Liver (tissue), 7 donors: ENCODE measurements at regions not wholly inside any gene's neighbourhood (a gene's known extent, or its start where the extent isn't known, plus 50 kb on each side); places are given as distances from the start of the nearest gene placed in this dataset.

ENCODE experiments used
- DNase-seq: peaks from one replicate; pipeline ENCODE4 v3.0.0-alpha.2; 2017; ENCODE audit warnings: low spot score
- H3K27ac ChIP-seq, 2 donors: one replicate each; pipeline ENCODE4 v1.7.0; 2013; ENCODE audit warnings: inconsistent platforms in 2 of 2, low read length in 2 of 2, control low read depth in 1 of 2, low read depth in 1 of 2, mild to moderate bottlenecking in 1 of 2
- H3K27me3 ChIP-seq, 4 donors: one replicate each; pipeline versions ENCODE4 v1.6.1 to v1.7.0; 2013; ENCODE audit warnings: low read length in 3 of 4, inconsistent platforms in 1 of 4, mild to moderate bottlenecking in 1 of 4, moderate library complexity in 1 of 4; ENCODE audit not compliant: control insufficient read depth in 4 of 4, insufficient read depth in 4 of 4
- H3K36me3 ChIP-seq, 4 donors: one replicate each; pipeline versions ENCODE4 v1.6.1 to v1.7.0; 2013; ENCODE audit warnings: low read length in 3 of 4, mild to moderate bottlenecking in 3 of 4, low read depth in 1 of 4, moderate library complexity in 1 of 4; ENCODE audit not compliant: control insufficient read depth in 4 of 4, insufficient read depth in 3 of 4
- H3K4me1 ChIP-seq, 4 donors: one replicate each; pipeline versions ENCODE4 v1.6.1 to v1.7.0; 2013; ENCODE audit warnings: low read length in 3 of 4, mild to moderate bottlenecking in 3 of 4, moderate library complexity in 1 of 4; ENCODE audit not compliant: control insufficient read depth in 4 of 4, insufficient read depth in 4 of 4
- H3K4me3 ChIP-seq, 3 donors: one replicate each; pipeline versions ENCODE4 v1.6.1 to v1.7.0; 2013; ENCODE audit warnings: low read length in 3 of 3, control low read depth in 1 of 3, low read depth in 1 of 3, mild to moderate bottlenecking in 1 of 3
- H3K9ac ChIP-seq, 2 donors: one replicate each; pipeline ENCODE4 v1.7.0; 2013; ENCODE audit warnings: low read length in 2 of 2, mild to moderate bottlenecking in 2 of 2, moderate library complexity in 2 of 2, control low read depth in 1 of 2, low read depth in 1 of 2
- H3K9me3 ChIP-seq, 4 donors: one replicate each; pipeline versions ENCODE4 v1.6.1 to v1.7.0; 2013; ENCODE audit warnings: low read length in 3 of 4; ENCODE audit not compliant: control insufficient read depth in 4 of 4
- EGR1 ChIP-seq, 2 donors: IDR thresholded peaks; 2 replicates each; pipeline ENCODE4 v1.6.1; 2016 to 2018; ENCODE audit warnings: antibody characterized with exemption in 2 of 2, low read depth in 2 of 2
- FOXA1 ChIP-seq: IDR thresholded peaks from 2 replicates; pipeline ENCODE4 v1.6.1; 2016; ENCODE audit warnings: antibody characterized with exemption
- FOXA2 ChIP-seq: IDR thresholded peaks from 2 replicates; pipeline ENCODE4 v1.6.1; 2016; ENCODE audit warnings: antibody characterized with exemption
- GABPA ChIP-seq, 2 donors: IDR thresholded peaks in 1 of 2; conservative IDR thresholded peaks in 1 of 2; 2 replicates each; pipeline ENCODE4 v1.6.1; 2016; ENCODE audit warnings: antibody characterized with exemption in 2 of 2, mild to moderate bottlenecking in 1 of 2, moderate library complexity in 1 of 2
- HNF4A ChIP-seq, 2 donors: conservative IDR thresholded peaks; 2 replicates each; pipeline ENCODE4 v1.6.1; 2016; ENCODE audit warnings: antibody characterized with exemption in 2 of 2, mild to moderate bottlenecking in 2 of 2
- HNF4G ChIP-seq: IDR thresholded peaks from 2 replicates; pipeline ENCODE4 v1.6.1; 2016; ENCODE audit warnings: antibody characterized with exemption
- JUND ChIP-seq, 2 donors: IDR thresholded peaks; 2 replicates each; pipeline ENCODE4 v1.6.1; 2016; ENCODE audit warnings: antibody characterized with exemption in 2 of 2
- NR2F2 ChIP-seq: IDR thresholded peaks from 2 replicates; pipeline ENCODE4 v1.6.1; 2016; ENCODE audit warnings: antibody characterized with exemption
- RAD21 ChIP-seq, 2 donors: IDR thresholded peaks; 2 replicates each; pipeline ENCODE4 v1.6.1; 2016; ENCODE audit warnings: antibody characterized with exemption in 2 of 2, mild to moderate bottlenecking in 2 of 2
- RXRA ChIP-seq, 2 donors: IDR thresholded peaks; 2 replicates each; pipeline ENCODE4 v1.6.1; 2017 to 2018; ENCODE audit warnings: antibody characterized with exemption in 2 of 2, mild to moderate bottlenecking in 1 of 2
- SP1 ChIP-seq: IDR thresholded peaks from 2 replicates; pipeline ENCODE4 v1.6.1; 2018; ENCODE audit warnings: antibody characterized with exemption, mild to moderate bottlenecking
- TAF1 ChIP-seq: conservative IDR thresholded peaks from 2 replicates; pipeline ENCODE4 v1.6.1; 2016; ENCODE audit warnings: antibody characterized with exemption, mild to moderate bottlenecking
- WGBS: extraction: QIAGEN DNeasy Blood & Tissue Kit; methylation state at CpG from one replicate; pipeline ENCODE4 v1.1.7; 2013; 5-methylcytosine and 5-hydroxymethylcytosine counted together
- TF ChIP-seq, protein P1 (sequence below): IDR thresholded peaks from 2 replicates; pipeline ENCODE4 v1.6.1; 2016; ENCODE audit warnings: antibody characterized with exemption
- TF ChIP-seq, protein P2 (sequence below): IDR thresholded peaks from 2 replicates; pipeline ENCODE4 v1.6.1; 2016; ENCODE audit warnings: antibody characterized with exemption, mild to moderate bottlenecking
- TF ChIP-seq, protein P3 (sequence below): IDR thresholded peaks from 2 replicates; pipeline ENCODE4 v1.6.1; 2016; ENCODE audit warnings: antibody characterized with exemption
- TF ChIP-seq, protein P4 (sequence below): IDR thresholded peaks from 2 replicates; pipeline ENCODE4 v1.6.1; 2016; ENCODE audit warnings: antibody characterized with exemption
- donor health status: healthy.
- donor health status: healthy.
- donor health status: healthy.
- donor health status: healthy.

DNA sequence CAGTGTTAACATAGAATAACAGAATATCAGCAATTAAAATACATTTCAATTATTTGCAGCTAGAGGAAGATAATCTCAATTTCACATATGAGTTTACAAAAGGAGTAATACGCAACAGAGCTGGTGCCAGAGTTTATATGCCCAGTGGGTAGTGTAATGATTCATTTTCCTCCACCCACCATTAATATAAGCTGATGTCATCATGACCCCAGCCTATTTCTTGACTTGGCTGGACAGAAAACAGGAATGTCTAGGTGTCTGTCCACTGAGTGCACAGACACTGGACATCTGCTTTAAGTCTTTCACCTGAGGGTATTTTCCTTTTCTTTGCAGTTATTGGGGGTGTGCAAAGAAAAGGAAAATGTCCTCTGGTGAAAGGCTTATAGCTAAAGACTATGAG, 335.5 kb downstream of the TBC1D4 start:
- H3K27ac ChIP-seq: no peak overlapping the region
- no peak for TF ChIP-seq SP1
- no peak for TF ChIP-seq HNF4G
- TF ChIP-seq FOXA1: no peak
- TF ChIP-seq RXRA (IDR thresholded peaks at IDR 0.05): no peak
- TF ChIP-seq FOXA2: no peak
- TF ChIP-seq, protein P1, sequence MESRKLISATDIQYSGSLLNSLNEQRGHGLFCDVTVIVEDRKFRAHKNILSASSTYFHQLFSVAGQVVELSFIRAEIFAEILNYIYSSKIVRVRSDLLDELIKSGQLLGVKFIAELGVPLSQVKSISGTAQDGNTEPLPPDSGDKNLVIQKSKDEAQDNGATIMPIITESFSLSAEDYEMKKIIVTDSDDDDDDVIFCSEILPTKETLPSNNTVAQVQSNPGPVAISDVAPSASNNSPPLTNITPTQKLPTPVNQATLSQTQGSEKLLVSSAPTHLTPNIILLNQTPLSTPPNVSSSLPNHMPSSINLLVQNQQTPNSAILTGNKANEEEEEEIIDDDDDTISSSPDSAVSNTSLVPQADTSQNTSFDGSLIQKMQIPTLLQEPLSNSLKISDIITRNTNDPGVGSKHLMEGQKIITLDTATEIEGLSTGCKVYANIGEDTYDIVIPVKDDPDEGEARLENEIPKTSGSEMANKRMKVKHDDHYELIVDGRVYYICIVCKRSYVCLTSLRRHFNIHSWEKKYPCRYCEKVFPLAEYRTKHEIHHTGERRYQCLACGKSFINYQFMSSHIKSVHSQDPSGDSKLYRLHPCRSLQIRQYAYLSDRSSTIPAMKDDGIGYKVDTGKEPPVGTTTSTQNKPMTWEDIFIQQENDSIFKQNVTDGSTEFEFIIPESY: no peak
- TF ChIP-seq, protein P2, sequence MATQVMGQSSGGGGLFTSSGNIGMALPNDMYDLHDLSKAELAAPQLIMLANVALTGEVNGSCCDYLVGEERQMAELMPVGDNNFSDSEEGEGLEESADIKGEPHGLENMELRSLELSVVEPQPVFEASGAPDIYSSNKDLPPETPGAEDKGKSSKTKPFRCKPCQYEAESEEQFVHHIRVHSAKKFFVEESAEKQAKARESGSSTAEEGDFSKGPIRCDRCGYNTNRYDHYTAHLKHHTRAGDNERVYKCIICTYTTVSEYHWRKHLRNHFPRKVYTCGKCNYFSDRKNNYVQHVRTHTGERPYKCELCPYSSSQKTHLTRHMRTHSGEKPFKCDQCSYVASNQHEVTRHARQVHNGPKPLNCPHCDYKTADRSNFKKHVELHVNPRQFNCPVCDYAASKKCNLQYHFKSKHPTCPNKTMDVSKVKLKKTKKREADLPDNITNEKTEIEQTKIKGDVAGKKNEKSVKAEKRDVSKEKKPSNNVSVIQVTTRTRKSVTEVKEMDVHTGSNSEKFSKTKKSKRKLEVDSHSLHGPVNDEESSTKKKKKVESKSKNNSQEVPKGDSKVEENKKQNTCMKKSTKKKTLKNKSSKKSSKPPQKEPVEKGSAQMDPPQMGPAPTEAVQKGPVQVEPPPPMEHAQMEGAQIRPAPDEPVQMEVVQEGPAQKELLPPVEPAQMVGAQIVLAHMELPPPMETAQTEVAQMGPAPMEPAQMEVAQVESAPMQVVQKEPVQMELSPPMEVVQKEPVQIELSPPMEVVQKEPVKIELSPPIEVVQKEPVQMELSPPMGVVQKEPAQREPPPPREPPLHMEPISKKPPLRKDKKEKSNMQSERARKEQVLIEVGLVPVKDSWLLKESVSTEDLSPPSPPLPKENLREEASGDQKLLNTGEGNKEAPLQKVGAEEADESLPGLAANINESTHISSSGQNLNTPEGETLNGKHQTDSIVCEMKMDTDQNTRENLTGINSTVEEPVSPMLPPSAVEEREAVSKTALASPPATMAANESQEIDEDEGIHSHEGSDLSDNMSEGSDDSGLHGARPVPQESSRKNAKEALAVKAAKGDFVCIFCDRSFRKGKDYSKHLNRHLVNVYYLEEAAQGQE: no peak
- no peak for DNase-seq
- no peaks in the 10 kb centered on the region for H3K36me3 ChIP-seq
- no peak overlapping the region for H3K9ac ChIP-seq
- 92% methylated on average over 1 of the region's 1 CpG for WGBS
- H3K4me1 ChIP-seq: no peaks in the 10 kb centered on the region
- H3K27me3 ChIP-seq: peaks cover 0 to 2% (median 0%) of the 10 kb centered on the region in 4 donors
- no peak overlapping the region for H3K4me3 ChIP-seq
- H3K9me3 ChIP-seq: no peaks in the 10 kb centered on the region

DNA sequence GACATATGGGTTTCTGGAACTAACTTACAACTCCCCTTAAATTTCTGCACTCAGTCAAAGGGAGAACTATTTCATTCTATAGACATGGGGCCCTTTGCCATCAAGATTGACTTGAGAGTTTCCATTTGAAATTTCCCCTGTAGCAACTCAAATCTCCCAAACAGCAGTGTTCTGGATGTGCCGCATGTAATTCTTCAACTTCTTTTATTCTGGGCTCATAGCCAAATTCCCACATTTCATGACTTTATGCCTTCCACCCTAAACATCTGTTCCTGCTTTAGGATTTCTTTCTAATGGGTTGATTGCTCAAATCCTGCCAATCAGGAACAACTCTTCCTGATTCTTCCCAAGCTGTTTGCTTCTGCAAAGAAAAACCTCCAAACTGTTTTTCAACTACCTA, 336.0 kb downstream of the TBC1D4 start:
- Histone ChIP-seq H3K27ac (no peak overlapping the region), H3K4me1 (no peaks in the 10 kb centered on the region), H3K9me3 (no peaks in the 10 kb centered on the region), H3K4me3 (no peak overlapping the region), H3K36me3 (no peaks in the 10 kb centered on the region), H3K9ac (no peak overlapping the region), H3K27me3 (peaks cover 0 to 2% (median 0%) of the 10 kb centered on the region in 4 donors)
- WGBS: 71% methylated on average over 1 of the region's 1 CpG
- no peak for TF ChIP-seq FOXA1
- TF ChIP-seq NR2F2: no peak
- TF ChIP-seq HNF4A (conservative IDR thresholded peaks at IDR 0.05): no peak
- TF ChIP-seq JUND (IDR thresholded peaks at IDR 0.05): no peak
- TF ChIP-seq, protein P3, sequence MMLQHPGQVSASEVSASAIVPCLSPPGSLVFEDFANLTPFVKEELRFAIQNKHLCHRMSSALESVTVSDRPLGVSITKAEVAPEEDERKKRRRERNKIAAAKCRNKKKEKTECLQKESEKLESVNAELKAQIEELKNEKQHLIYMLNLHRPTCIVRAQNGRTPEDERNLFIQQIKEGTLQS: no peak
- no peak for TF ChIP-seq RXRA (IDR thresholded peaks at IDR 0.05)
- TF ChIP-seq GABPA (IDR thresholded peaks at IDR 0.05 in 1 of 2, conservative IDR thresholded peaks at IDR 0.05 in 1 of 2): no peak
- TF ChIP-seq EGR1 (IDR thresholded peaks at IDR 0.05; ENCODE audit: low read depth in 2 of 2): no peak
- TF ChIP-seq RAD21 (IDR thresholded peaks at IDR 0.05): no peak
- TF ChIP-seq, protein P4, sequence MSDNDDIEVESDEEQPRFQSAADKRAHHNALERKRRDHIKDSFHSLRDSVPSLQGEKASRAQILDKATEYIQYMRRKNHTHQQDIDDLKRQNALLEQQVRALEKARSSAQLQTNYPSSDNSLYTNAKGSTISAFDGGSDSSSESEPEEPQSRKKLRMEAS: no peak
- TF ChIP-seq TAF1: no peak
- DNase-seq: no peak
